CD4-positive, CD25-positive, alpha-beta regulatory T cell (primary cell): ENCODE measurements at regions not wholly inside any gene's neighbourhood (a gene's known extent, or its start where the extent isn't known, plus 50 kb on each side); places are given as distances from the start of the nearest gene placed in this dataset.

ENCODE experiments used
- ATAC-seq, 2 donors: fragments of 150-1000 bp; cut with Tn5 transposase; one replicate each; pipeline ENCODE4 v1.10.0; 2021; ENCODE audit warnings: low read depth in 2 of 2, moderate number of reproducible peaks in 2 of 2, moderate library complexity in 1 of 2
- DNase-seq, 3 donors: peaks; one replicate each; pipeline versions ENCODE4 v3.0.0 to v3.0.0-alpha.2; 2012 to 2022; ENCODE audit warnings: mixed read lengths in 1 of 3
- H3K27ac ChIP-seq: one replicate; pipeline ENCODE4 v1.7.0; 2013; ENCODE audit warnings: mild to moderate bottlenecking, low read length; ENCODE audit not compliant: insufficient read depth, poor library complexity, severe bottlenecking
- H3K27me3 ChIP-seq: one replicate; pipeline ENCODE4 v1.7.0; 2013; ENCODE audit warnings: low read length; ENCODE audit not compliant: control insufficient read depth, insufficient read depth
- H3K36me3 ChIP-seq: one replicate; pipeline ENCODE4 v1.7.0; 2013; ENCODE audit warnings: mild to moderate bottlenecking, low read length, moderate library complexity; ENCODE audit not compliant: control insufficient read depth, insufficient read depth
- H3K4me1 ChIP-seq: 2 replicates; pipeline ENCODE4 v1.7.0; 2013; ENCODE audit warnings: mild to moderate bottlenecking, low read length; ENCODE audit not compliant: insufficient read depth, control insufficient read depth, poor library complexity, severe bottlenecking
- H3K4me3 ChIP-seq: one replicate; pipeline ENCODE4 v1.7.0; 2013; ENCODE audit warnings: low read depth, mild to moderate bottlenecking, low read length, moderate library complexity
- H3K9me3 ChIP-seq, 2 experiments: 1 replicate in 1 of 2; 2 replicates in 1 of 2; pipeline ENCODE4 v1.7.0; 2013; ENCODE audit warnings: low read length in 2 of 2, mild to moderate bottlenecking in 1 of 2, moderate library complexity in 1 of 2; ENCODE audit not compliant: control insufficient read depth in 2 of 2
- H3K27ac Mint-ChIP-seq, 3 donors: one replicate each; pipeline ENCODE4 v1.8.0; 2020 to 2022; ENCODE audit warnings: mild to moderate bottlenecking in 3 of 3, mixed read lengths in 3 of 3, moderate library complexity in 2 of 3
- H3K27me3 Mint-ChIP-seq: one replicate; pipeline ENCODE4 v1.8.0; 2022; ENCODE audit warnings: mild to moderate bottlenecking, mixed read lengths
- H3K36me3 Mint-ChIP-seq: one replicate; pipeline ENCODE4 v1.8.0; 2020; ENCODE audit warnings: mixed read lengths
- H3K4me1 Mint-ChIP-seq, 4 donors: one replicate each; pipeline ENCODE4 v1.8.0; 2020 to 2022; ENCODE audit warnings: mixed read lengths in 4 of 4, mild to moderate bottlenecking in 1 of 4
- H3K4me3 Mint-ChIP-seq, 4 donors: one replicate each; pipeline ENCODE4 v1.8.0; 2020 to 2022; ENCODE audit warnings: mild to moderate bottlenecking in 4 of 4, mixed read lengths in 4 of 4, moderate library complexity in 3 of 4
- H3K9me3 Mint-ChIP-seq, 7 donors: one replicate each; pipeline ENCODE4 v1.8.0; 2020 to 2022; ENCODE audit warnings: mixed read lengths in 7 of 7, mild to moderate bottlenecking in 3 of 7, moderate library complexity in 2 of 7

DNA sequence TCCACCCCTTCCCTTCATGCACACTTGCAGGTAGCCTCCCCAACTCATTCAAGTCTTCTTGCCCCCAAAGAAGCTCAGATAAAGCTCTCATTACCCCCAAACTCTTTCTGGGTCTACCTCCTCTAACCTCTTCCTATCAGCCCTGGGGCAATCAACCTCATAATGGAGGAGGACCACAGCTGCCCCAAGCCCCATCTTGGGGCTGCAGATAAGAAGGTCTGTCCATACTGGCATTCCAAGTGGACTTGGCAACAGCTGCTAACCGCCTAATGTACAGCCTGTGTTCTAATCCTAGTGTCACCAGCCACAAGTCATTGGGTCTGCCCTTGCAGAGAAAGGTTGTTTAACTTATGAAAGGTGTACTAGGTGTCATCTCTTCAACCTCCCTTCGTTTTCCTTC lies 107.4 kb upstream of the ADGRF1 start:
- H3K9me3 Mint-ChIP-seq: peaks cover 0 to 1% (median 0%) of the 10 kb centered on the region in 7 donors
- no peak for ATAC-seq

DNA sequence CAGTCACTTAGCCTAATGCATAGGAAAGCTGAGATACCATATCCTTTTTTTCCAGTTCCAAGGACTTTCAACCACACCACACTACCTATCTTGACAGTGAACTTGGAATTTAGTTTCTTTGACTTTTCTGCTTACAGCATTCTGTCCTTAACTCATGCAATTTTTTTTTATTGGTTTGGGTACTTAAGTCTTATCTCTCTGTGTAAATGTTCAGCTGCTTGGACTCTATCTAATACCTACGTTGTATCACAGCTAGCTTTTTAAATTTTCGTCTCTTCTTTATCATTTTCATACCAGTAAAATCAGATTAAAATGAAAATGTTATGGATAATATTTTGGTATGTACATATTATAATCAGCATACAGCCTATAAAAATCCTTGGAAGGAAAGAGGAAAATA lies 106.9 kb upstream of the ADGRF1 start:
- Histone ChIP-seq H3K4me1 (no peaks in the 10 kb centered on the region), H3K4me3 (no peak overlapping the region), H3K27ac (no peak overlapping the region), H3K27me3 (no peaks in the 10 kb centered on the region), H3K9me3 (no peaks in the 10 kb centered on the region), H3K36me3 (no peaks in the 10 kb centered on the region)
- ATAC-seq (no peak), DNase-seq (no peak)
- Mint-ChIP-seq H3K9me3 (peaks cover 0 to 1% (median 0%) of the 10 kb centered on the region in 7 donors), H3K27me3 (no peaks in the 10 kb centered on the region), H3K27ac (no peak overlapping the region), H3K4me1 (no peaks in the 10 kb centered on the region), H3K36me3 (no peaks in the 10 kb centered on the region), H3K4me3 (no peak overlapping the region)

More for the DNA sequence above, 107.4 kb upstream of the ADGRF1 start:
- no peak overlapping the region for H3K4me3 Mint-ChIP-seq
- no peaks in the 10 kb centered on the region for H3K36me3 ChIP-seq
- H3K36me3 Mint-ChIP-seq: no peaks in the 10 kb centered on the region
- H3K9me3 ChIP-seq: no peaks in the 10 kb centered on the region
- no peak overlapping the region for H3K4me3 ChIP-seq
- H3K4me1 ChIP-seq: no peaks in the 10 kb centered on the region
- no peak overlapping the region for H3K27ac ChIP-seq
- H3K27me3 Mint-ChIP-seq: no peaks in the 10 kb centered on the region
- no peaks in the 10 kb centered on the region for H3K4me1 Mint-ChIP-seq
- H3K27me3 ChIP-seq: no peaks in the 10 kb centered on the region
- H3K27ac Mint-ChIP-seq: no peak overlapping the region
- DNase-seq: no peak

DNA sequence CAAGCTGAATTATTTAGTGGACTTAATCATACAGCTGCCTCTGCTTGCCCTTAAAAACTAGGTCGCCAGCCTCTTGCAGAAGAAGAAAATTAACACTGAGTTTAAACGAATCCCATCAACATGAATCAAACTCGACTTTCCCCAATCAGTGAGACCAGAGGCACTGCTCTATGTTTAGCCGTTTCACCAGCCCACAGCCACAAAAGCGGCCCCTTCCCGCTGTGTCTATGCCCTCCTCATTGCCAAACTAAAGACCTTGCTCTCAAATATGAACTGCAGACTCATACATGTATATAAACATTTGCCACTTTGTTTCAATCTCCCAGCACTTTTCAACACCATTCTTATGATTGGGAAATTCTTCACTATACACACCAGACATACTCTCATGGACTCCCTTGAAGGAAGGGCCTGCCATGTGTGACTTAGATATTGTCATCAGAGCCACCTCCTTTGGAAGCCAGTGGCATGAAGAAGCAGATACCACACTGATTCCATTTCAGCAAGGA lies 105.8 kb upstream of the ADGRF1 start:
- Histone ChIP-seq H3K27ac (no peak overlapping the region), H3K36me3 (no peaks in the 10 kb centered on the region), H3K9me3 (no peaks in the 10 kb centered on the region), H3K27me3 (no peaks in the 10 kb centered on the region), H3K4me1 (no peaks in the 10 kb centered on the region), H3K4me3 (no peak overlapping the region)
- DNase-seq (no peak), ATAC-seq (no peak)
- no peaks in the 10 kb centered on the region for H3K27me3 Mint-ChIP-seq
- no peak overlapping the region for H3K27ac Mint-ChIP-seq
- H3K36me3 Mint-ChIP-seq: no peaks in the 10 kb centered on the region
- H3K9me3 Mint-ChIP-seq: peaks cover 0 to 2% (median 0%) of the 10 kb centered on the region in 7 donors
- no peaks in the 10 kb centered on the region for H3K4me1 Mint-ChIP-seq
- no peak overlapping the region for H3K4me3 Mint-ChIP-seq

DNA sequence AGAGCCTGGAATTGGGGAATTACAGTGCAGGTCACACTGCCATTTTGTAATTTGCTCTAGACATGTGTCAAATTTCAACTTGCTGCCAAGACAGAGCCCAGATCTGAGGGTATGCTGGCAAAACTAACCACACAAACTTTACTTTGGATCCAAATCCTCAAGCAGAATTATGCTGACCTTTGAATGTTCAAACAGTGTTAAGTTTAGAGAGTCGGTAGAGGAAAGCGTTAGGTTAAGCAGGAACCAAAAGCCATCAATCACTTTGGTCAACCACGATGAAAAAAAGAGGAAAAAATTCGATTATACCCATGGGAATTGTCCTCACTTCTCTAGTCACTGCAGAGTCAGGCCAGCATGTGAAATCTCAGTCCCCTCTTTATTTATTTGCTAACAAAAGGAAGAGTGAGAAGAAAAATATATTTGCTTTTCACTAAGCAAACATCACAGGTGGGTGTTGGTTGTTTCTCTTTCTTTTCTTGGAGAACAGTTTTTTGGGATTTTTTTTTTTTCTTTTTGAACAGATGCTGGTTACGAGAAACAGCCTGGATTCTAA lies 105.1 kb upstream of the ADGRF1 start:
- Mint-ChIP-seq H3K27me3 (no peaks in the 10 kb centered on the region), H3K4me3 (no peak overlapping the region), H3K27ac (no peak overlapping the region), H3K9me3 (peaks cover 0 to 2% (median 0%) of the 10 kb centered on the region in 7 donors), H3K36me3 (no peaks in the 10 kb centered on the region), H3K4me1 (no peaks in the 10 kb centered on the region)
- H3K4me3 ChIP-seq: no peak overlapping the region
- no peak overlapping the region for H3K27ac ChIP-seq
- H3K36me3 ChIP-seq: no peaks in the 10 kb centered on the region
- H3K9me3 ChIP-seq: no peaks in the 10 kb centered on the region
- no peaks in the 10 kb centered on the region for H3K27me3 ChIP-seq
- ATAC-seq: no peak
- no peak for DNase-seq
- no peaks in the 10 kb centered on the region for H3K4me1 ChIP-seq

DNA sequence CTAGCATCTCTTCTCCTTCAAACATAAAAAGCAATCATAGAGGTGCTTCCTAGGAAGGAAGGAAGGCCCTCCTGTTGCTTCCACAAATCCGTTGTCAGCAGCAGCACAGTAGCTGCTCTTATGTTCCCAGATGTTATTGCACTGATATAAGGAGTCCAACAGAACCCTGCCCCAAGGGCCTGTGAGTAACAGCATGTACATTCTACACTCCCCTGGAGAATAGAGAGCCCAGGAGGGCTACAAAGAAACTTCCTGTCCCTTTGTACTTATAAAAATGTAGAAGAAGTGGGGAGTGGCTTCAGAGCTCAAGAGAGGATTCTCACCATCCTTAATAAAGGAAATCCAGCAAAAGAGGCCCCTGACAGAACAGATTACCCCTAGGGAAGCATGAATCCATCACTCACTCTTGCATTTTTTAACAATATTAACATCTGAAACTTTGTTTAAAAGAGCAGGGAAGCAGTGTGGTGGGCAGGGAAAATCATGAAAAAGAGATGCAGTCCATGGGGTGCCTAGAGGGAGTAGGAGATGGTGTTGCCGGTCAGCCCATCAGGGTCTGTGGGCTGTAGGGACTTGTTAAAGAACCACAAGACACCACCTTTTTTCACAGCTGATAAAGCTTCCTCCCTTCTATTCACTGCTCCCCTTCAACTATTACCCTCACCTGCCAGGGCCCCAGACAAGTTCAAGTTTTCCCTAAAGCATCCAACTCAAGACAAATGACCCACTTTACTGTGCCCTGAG lies 104.5 kb upstream of the ADGRF1 start:
- Mint-ChIP-seq H3K36me3 (no peaks in the 10 kb centered on the region), H3K4me3 (no peak overlapping the region), H3K9me3 (peaks cover 0 to 2% (median 0%) of the 10 kb centered on the region in 7 donors), H3K4me1 (no peaks in the 10 kb centered on the region), H3K27ac (no peak overlapping the region), H3K27me3 (no peaks in the 10 kb centered on the region)
- no peak overlapping the region for H3K4me3 ChIP-seq
- ATAC-seq (no peak), DNase-seq (no peak)
- no peaks in the 10 kb centered on the region for H3K4me1 ChIP-seq
- no peak overlapping the region for H3K27ac ChIP-seq
- H3K36me3 ChIP-seq: no peaks in the 10 kb centered on the region
- H3K9me3 ChIP-seq: no peaks in the 10 kb centered on the region
- no peaks in the 10 kb centered on the region for H3K27me3 ChIP-seq

DNA sequence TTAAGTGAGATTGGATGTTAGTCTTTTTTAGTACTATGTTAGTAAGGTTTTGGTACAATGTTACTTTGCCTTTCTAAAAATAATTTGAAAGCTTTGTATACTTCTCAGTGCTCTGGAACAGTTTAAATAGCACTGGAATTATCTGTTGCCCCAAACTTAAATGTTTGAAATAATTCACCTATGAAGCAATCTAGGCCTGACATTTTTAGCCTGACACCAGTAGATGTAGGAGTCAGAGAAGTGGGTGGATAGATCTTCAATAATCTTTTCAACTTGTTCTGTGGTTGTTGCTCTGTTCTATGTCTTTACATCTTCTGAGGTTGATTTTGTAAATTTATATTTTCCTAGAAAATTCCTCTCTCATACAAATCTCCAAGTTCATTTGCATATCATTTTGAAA lies 103.1 kb upstream of the ADGRF1 start:
- Histone ChIP-seq H3K36me3 (no peaks in the 10 kb centered on the region), H3K27ac (no peak overlapping the region), H3K9me3 (no peaks in the 10 kb centered on the region), H3K4me1 (no peaks in the 10 kb centered on the region), H3K27me3 (no peaks in the 10 kb centered on the region), H3K4me3 (no peak overlapping the region)
- DNase-seq: no peak
- no peak overlapping the region for H3K27ac Mint-ChIP-seq
- no peaks in the 10 kb centered on the region for H3K27me3 Mint-ChIP-seq
- peaks cover 0 to 3% (median 0%) of the 10 kb centered on the region in 7 donors for H3K9me3 Mint-ChIP-seq
- H3K36me3 Mint-ChIP-seq: no peaks in the 10 kb centered on the region
- H3K4me1 Mint-ChIP-seq: no peaks in the 10 kb centered on the region
- no peak for ATAC-seq
- H3K4me3 Mint-ChIP-seq: no peak overlapping the region

DNA sequence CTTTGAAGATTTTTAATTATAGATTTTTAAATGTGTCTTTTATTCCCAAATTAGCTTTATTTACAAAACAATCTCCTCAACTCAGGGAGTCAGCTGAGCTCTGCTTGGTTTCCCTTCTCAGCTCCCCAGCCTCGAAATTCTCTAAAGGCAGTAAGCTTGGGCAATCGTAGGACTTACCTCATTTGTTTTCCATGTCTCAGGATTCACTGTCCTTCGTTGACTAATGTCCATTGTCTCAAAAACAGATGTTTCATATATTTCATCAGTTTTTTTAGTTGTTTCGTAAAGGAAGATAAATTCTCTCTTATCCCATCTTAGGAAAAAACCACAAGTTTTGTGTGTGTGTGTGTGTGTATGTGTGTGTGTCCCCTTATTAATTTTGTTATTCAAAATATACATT lies 102.2 kb upstream of the ADGRF1 start:
- no peaks in the 10 kb centered on the region for H3K36me3 Mint-ChIP-seq
- no peak overlapping the region for H3K4me3 ChIP-seq
- no peaks in the 10 kb centered on the region for H3K36me3 ChIP-seq
- H3K9me3 Mint-ChIP-seq: peaks cover 0 to 3% (median 0%) of the 10 kb centered on the region in 7 donors
- H3K4me1 Mint-ChIP-seq: no peaks in the 10 kb centered on the region
- H3K4me1 ChIP-seq: no peaks in the 10 kb centered on the region
- H3K9me3 ChIP-seq: no peaks in the 10 kb centered on the region
- ATAC-seq: no peak
- no peak overlapping the region for H3K4me3 Mint-ChIP-seq
- DNase-seq: no peak
- no peaks in the 10 kb centered on the region for H3K27me3 ChIP-seq
- H3K27me3 Mint-ChIP-seq: no peaks in the 10 kb centered on the region
- H3K27ac ChIP-seq: no peak overlapping the region
- no peak overlapping the region for H3K27ac Mint-ChIP-seq

DNA sequence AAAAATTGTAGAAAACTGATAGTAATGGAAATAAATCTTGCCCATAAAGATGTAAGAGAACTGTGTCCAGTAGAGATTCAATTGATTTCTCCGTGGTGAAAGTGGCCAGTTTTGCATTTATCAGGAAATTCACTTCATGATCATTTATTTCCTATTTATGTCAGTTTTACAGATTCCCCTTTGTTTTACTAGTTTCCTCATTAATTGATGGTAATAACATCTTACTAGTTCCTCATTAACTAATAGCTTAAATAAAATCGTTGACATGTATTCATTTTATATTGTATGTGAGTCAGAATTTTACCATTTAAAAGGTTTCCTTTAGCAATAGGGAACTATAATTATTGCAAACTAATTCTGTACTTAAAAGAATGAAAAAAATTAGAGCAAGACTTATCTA lies 99.8 kb upstream of the ADGRF1 start:
- H3K27me3 Mint-ChIP-seq: no peaks in the 10 kb centered on the region
- H3K4me3 Mint-ChIP-seq: no peak overlapping the region

More for the DNA sequence above, 99.8 kb upstream of the ADGRF1 start:
- Histone ChIP-seq H3K9me3 (no peaks in the 10 kb centered on the region), H3K27me3 (no peaks in the 10 kb centered on the region), H3K4me1 (no peaks in the 10 kb centered on the region), H3K36me3 (no peaks in the 10 kb centered on the region), H3K4me3 (no peak overlapping the region), H3K27ac (no peak overlapping the region)
- no peak for ATAC-seq
- no peaks in the 10 kb centered on the region for H3K36me3 Mint-ChIP-seq
- DNase-seq: no peak
- H3K4me1 Mint-ChIP-seq: no peaks in the 10 kb centered on the region
- H3K9me3 Mint-ChIP-seq: peaks cover 0 to 2% (median 0%) of the 10 kb centered on the region in 7 donors
- H3K27ac Mint-ChIP-seq: no peak overlapping the region
